Stimulated activated CD4-positive, alpha-beta T cell treated with anti-CD3 and anti-CD28 coated beads, TNF-alpha, amount 100 ng/mL, for 24 hours (primary cell): ENCODE measurements at regions not wholly inside any gene's neighbourhood (a gene's known extent, or its start where the extent isn't known, plus 50 kb on each side); places are given as distances from the start of the nearest gene placed in this dataset.

Experiments
- DNase-seq, 3 experiments: peaks; one replicate each; pipeline ENCODE4 v3.0.0-alpha.2; 2020; ENCODE audit warnings: low read depth in 3 of 3

GRCh38 chr2:66382091-66382490 is 52.8 kb upstream of the MEIS1 start:
- DNase-seq: no peak

GRCh38 chr2:66379473-66379872 is 55.5 kb upstream of the MEIS1 start:
- no peak for DNase-seq

GRCh38 chr2:66377832-66378231 is 57.1 kb upstream of the MEIS1 start:
- no peak for DNase-seq

DNA sequence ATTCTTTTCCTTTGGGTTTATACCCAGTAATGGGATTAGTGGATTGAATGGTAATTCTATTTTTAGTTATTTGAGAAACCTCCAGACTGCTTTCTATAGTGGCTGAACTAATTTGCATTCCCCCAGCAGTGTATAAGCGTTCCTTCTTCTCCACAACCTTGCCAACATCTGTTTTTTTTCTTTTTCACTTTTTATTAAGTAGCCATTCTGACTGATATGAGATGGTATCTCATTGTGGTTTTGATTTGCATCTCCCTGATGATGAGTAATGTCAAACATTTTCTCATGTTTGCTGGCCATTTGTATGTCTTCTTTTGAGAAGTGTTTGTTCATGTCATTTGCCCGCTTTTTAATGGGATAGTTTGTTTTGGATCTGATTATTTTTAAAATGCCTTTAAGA is 64.1 kb upstream of the MEIS1 start:
- DNase-seq: no peak

- DNase-seq: no peak
Measured at GRCh38 chr2:66366619-66367018, 68.3 kb upstream of the MEIS1 start.

GRCh38 chr2:66364495-66365333 is 70.2 kb upstream of the MEIS1 start:
- DNase-seq: no peak

DNA sequence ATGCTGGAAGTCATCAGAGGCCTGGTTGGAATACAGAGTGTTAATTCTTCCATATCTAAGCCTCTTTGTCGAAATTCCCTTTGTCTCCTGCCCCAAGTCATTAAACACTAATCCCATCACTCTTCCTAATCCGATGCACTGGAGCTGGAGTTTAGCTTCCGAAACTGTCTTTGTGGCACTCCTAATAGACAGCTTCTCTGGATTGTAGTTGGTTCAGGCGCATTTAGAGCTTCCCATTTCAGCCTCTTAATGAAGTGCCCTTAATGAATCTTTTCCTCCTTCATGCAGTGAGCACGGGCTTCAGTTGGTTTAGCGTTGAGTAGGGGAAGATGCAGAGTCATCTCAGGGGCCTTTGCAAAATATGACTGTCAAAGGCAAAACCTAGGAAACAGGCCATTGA is 72.2 kb upstream of the MEIS1 start:
- DNase-seq: no peak

GRCh38 chr2:66346231-66346664 is 88.7 kb upstream of the MEIS1 start:
- no peak for DNase-seq

DNA sequence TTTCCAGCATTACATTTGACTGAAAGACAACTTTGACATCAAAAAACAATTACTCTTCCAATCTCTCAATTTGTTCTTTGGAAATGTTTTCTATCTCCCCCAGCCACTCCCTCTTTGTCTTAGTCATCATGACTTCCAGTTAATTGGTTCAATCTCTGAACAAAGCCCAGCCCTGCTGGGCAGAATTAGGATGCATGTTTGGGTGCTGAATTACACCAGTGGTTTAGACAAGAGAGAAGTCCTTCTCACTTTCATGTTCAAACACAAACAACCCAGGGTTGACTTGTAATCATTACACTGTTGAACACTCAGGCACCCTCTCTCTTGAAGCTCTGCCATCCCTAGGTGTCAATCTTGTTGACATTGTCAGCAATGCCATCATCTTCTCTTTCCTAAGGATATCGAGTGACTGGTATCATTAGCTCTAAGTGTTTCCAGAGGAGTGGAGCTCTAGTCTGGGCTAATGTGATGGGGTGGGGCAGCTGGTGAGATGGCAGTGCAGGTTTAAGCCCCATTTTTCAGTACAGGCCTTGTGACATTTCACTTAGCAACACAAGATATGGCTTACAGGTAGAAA is 90.8 kb upstream of the MEIS1 start:
- no peak for DNase-seq

GRCh38 chr2:66343259-66343658 is 91.7 kb upstream of the MEIS1 start:
- no peak for DNase-seq

DNA sequence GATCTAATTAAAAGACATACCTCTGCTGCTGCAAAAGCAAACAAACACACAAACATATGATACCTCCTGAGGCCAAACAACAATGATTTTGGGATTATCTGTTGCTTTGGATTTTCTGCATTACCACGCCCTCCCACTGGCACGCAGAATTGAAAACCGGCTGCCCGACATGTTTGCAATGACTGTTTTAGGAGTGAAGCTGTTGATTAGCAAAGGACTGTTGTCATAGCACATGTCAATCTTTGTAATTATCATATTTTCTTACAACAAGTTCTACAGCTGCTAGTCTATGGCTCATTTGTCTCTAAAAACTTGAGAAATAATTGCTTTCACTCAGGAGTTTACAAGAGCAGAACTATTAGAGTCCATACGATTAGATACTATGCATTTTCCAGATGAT is 94.4 kb upstream of the MEIS1 start:
- no peak for DNase-seq

DNA sequence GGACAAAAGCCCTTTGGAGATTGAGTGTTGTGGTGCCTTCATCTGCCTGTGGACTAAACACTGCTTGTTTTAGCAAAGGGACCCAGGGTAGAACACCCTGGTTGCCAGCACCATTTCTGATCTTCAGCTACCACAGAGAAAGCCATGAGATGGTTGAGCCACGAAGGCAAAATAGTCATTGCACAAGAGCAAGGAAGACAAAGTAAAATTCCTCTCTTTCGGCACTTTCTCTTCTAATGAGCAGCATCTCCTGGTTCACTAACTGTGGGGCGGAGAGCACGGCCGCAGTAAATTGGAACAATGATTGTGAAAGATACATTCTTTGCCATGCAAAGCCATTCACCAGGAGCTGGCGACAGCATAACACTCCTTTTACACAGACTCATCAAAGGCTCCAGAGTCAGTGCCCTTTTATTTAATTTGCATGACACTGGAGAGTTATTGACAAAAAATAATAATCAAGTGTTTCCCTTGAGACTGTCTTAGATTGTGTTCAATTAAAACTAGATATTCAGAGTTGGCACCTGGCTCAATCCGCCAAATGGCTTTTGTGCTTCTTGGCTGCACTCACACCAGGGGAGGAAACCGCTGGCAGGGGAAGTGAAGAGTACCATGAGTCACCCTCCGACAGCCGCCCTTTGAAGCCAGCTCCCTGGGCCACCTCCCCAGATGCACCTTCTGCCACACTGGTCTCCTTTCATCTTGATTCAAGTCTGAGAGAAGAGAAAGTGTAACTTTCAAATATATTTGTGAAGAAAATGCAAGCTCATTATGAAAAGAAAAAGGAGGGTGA is 100.5 kb upstream of the MEIS1 start:
- DNase-seq: no peak

DNA sequence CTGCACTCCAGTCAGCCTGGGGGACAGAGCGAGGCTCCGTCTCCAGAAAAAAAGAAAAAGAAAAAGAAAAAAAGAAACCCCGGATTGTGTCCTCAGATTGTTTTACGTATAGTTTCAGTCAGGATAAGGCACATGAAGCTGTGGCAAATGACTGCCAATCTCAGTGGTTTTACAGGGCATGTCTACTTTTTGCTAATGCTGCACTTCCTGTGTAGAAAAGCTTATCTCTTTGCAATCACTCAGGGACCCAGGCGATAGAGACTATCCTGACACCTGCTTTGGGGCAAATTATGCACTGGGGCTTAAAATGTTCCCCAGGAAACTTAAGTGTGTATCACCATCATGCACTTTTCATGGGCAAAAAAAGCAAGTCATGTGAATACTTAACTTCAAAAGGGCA is 103.7 kb upstream of the MEIS1 start:
- no peak for DNase-seq

DNA sequence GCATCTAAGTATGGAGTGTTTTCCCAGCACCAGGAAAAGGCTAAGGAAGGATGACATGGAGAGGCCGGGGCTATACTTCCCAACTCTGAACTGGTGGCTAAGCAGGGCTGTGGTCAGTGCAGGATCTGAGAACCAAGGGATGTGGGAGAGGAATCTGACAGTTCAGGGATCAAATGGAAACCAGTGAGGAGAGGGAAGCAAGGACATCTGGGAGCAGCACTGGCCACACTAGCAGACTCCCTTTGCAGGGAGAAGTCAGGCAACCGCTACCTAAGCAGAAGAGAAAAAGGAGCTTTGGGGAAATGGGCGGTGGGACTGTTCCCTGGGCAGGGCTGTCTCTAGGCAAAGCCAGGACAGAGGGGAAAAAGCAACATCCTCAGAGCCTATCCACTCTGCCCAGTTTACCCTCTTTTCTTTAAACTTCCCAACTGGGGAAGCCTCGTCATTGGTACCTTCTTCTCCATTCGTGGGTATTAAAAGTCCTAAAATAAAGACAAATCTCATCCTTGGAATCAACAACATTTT is 105.8 kb upstream of the MEIS1 start:
- no peak for DNase-seq

DNA sequence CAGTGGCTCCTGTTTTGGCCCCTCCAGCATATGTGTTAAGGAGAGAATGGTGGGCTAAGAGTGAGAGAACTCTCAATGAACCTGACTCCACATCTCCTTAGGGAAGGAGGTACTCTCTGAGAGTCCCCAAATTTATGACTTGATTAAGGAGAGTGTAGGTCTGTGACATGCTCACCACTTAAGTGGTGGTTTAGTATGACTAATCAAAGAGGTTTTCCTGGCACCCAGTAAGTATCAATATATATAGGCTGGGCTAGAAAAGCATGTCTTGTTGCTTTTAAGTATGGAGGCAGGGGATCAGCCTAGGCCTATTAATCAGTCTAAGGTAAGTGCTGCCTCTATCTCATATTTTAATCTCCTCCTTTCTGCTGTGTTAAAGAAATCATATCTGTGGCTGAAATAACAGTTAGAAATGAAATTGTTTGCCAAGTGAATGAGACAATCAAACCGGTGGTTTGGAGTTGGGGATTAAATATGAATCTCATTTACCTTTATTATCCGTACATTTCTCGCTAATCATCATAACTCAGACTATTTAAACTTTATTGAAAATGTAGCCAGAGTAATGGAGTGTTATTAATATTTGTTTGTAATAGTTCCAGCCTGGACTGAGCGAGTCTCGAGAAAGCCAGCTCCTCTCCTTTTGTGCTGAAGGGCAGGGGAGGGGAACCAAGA is 107.7 kb upstream of the MEIS1 start:
- no peak for DNase-seq

- no peak for DNase-seq
Measured at GRCh38 chr2:66324909-66325528, 109.9 kb upstream of the MEIS1 start.

DNA sequence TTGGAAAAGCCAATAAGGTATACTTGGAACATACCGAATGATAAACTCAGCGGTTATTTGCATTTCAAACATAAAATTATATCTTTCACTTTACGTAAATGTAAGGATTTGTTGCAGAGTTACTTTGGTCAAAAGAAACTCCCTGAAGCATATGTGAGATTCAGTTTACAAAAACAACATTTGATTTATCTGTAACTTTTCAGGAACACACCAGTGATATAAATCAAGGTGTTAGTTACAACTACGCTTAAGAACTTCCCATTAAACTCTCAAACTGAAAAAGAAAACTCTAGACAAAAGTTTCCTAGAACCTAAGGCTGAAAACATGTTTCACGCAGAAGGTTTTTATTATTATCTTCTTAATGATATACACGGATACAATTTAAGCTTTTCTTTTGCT is 110.6 kb upstream of the MEIS1 start:
- DNase-seq: no peak

- DNase-seq: no peak
Measured at GRCh38 chr2:66323406-66323805, 111.5 kb upstream of the MEIS1 start.

DNA sequence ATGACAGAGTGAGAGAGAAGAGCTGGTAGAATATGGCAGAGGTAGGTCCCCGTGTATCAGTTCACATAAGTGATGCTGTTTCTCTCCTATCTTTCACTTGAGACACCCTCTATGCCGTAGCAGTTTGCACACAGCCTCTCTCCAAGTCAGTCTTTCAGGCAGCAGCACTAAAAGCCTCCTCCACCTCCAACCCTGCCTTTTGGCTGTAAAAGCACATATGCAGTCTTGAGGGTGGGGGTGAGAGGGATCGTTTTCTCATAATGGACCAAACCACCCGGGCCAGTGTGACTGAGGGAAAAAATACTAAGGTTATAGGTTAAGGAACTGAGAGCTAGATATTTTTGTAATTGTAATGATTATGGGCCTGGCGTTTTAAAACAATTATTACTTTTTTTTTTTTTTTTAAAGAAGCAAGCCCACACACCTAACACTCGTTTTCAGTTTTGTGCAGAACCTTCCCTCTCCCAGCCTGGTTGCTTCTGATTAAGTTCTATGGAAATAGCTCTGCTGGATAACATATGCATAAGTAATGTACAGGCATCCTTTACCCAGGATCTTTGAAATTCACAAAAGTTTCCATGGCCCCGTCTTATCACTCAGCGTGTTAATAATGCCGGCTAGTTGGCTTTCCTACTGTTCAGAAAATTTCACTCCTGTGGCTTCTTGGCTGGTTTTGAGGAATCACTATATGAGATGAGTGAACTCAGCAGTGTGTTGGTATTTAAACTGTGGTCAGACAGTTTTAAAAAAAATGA is 112.2 kb upstream of the MEIS1 start:
- DNase-seq: no peak

GRCh38 chr2:66318009-66318561 is 116.8 kb upstream of the MEIS1 start:
- no peak for DNase-seq
